ENCODE measurements at regions not wholly inside any gene's neighbourhood (a gene's known extent, or its start where the extent isn't known, plus 50 kb on each side); places are given as distances from the start of the nearest gene placed in this dataset.

DNA sequence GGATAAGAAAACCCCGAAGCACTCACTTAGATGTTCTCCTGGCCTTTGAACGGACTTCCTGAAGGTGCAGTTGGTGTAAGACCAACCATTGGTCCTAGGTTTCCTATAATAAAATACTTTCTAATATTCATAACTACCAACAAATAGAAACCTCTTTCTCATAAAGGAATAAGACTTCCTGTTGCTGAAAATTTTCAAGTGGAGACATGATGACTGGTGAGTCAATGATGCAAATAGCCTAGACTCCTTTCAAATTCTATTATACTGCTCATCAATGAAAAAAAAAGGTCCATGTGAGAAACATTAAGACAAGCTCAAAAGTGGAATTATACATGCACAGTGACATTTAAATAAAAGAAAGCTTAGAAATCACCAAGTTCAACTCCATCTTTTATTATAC, 862.8 kb downstream of the FAM181B start:
- no peaks in the 10 kb centered on the region for H3K27me3 ChIP-seq (ENCODE audit: insufficient read depth, poor library complexity, severe bottlenecking)
- no peak for TF ChIP-seq SPI1 (IDR thresholded peaks at IDR 0.05; ENCODE audit: borderline replicate concordance, low read depth)
- TF ChIP-seq, protein P1, sequence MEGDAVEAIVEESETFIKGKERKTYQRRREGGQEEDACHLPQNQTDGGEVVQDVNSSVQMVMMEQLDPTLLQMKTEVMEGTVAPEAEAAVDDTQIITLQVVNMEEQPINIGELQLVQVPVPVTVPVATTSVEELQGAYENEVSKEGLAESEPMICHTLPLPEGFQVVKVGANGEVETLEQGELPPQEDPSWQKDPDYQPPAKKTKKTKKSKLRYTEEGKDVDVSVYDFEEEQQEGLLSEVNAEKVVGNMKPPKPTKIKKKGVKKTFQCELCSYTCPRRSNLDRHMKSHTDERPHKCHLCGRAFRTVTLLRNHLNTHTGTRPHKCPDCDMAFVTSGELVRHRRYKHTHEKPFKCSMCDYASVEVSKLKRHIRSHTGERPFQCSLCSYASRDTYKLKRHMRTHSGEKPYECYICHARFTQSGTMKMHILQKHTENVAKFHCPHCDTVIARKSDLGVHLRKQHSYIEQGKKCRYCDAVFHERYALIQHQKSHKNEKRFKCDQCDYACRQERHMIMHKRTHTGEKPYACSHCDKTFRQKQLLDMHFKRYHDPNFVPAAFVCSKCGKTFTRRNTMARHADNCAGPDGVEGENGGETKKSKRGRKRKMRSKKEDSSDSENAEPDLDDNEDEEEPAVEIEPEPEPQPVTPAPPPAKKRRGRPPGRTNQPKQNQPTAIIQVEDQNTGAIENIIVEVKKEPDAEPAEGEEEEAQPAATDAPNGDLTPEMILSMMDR (IDR thresholded peaks at IDR 0.05; ENCODE audit: insufficient read depth, low read length), result no peak
- TF ChIP-seq, protein P2, sequence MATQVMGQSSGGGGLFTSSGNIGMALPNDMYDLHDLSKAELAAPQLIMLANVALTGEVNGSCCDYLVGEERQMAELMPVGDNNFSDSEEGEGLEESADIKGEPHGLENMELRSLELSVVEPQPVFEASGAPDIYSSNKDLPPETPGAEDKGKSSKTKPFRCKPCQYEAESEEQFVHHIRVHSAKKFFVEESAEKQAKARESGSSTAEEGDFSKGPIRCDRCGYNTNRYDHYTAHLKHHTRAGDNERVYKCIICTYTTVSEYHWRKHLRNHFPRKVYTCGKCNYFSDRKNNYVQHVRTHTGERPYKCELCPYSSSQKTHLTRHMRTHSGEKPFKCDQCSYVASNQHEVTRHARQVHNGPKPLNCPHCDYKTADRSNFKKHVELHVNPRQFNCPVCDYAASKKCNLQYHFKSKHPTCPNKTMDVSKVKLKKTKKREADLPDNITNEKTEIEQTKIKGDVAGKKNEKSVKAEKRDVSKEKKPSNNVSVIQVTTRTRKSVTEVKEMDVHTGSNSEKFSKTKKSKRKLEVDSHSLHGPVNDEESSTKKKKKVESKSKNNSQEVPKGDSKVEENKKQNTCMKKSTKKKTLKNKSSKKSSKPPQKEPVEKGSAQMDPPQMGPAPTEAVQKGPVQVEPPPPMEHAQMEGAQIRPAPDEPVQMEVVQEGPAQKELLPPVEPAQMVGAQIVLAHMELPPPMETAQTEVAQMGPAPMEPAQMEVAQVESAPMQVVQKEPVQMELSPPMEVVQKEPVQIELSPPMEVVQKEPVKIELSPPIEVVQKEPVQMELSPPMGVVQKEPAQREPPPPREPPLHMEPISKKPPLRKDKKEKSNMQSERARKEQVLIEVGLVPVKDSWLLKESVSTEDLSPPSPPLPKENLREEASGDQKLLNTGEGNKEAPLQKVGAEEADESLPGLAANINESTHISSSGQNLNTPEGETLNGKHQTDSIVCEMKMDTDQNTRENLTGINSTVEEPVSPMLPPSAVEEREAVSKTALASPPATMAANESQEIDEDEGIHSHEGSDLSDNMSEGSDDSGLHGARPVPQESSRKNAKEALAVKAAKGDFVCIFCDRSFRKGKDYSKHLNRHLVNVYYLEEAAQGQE (IDR thresholded peaks at IDR 0.05; ENCODE audit: insufficient replicate concordance, low read depth), result no peak
- TF ChIP-seq POLR2AphosphoS5 (IDR thresholded peaks at IDR 0.05; ENCODE audit: low read depth), result no peak
- TF ChIP-seq GABPA (IDR thresholded peaks at IDR 0.05; ENCODE audit: low read depth), result no peak
- no peak overlapping the region for H3K27ac ChIP-seq (replicated peaks)
- no peak overlapping the region for H3K4me3 ChIP-seq (replicated peaks; ENCODE audit: insufficient read depth, low read length)
- no peak for DNase-seq (ENCODE audit: low read depth in 1 of 2, low spot score in 1 of 2)

DNA sequence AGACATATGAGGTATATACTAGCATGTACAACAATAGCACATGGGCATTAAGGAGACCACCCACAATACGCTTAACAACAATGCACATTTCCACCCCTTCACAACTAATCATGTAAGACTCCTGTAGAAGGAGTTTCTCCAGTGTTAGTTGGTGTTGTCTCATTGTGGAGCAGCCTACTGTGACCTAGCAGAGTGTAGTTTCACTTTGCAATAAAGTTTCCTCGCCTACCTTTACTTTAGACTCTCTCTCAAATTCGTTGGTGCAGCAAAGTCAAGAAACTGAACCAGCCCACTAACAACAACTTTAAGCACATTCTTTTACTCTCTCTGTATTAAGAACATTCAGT, 863.6 kb downstream of the FAM181B start:
- Histone ChIP-seq H3K27ac (replicated peaks) (peak overlapping the region; percentile 35), H3K27me3 (ENCODE audit: insufficient read depth, poor library complexity, severe bottlenecking) (no peaks in the 10 kb centered on the region), H3K4me3 (replicated peaks; ENCODE audit: insufficient read depth, low read length) (no peak overlapping the region)
- TF ChIP-seq, protein P1 (IDR thresholded peaks at IDR 0.05; ENCODE audit: insufficient read depth, low read length), result no peak
- TF ChIP-seq, protein P2 (IDR thresholded peaks at IDR 0.05; ENCODE audit: insufficient replicate concordance, low read depth), result no peak
- TF ChIP-seq POLR2AphosphoS5 (IDR thresholded peaks at IDR 0.05; ENCODE audit: low read depth) (no peak), SPI1 (IDR thresholded peaks at IDR 0.05; ENCODE audit: borderline replicate concordance, low read depth) (no peak), GABPA (IDR thresholded peaks at IDR 0.05; ENCODE audit: low read depth) (no peak)
- no peak for DNase-seq (ENCODE audit: low read depth in 1 of 2, low spot score in 1 of 2)

DNA sequence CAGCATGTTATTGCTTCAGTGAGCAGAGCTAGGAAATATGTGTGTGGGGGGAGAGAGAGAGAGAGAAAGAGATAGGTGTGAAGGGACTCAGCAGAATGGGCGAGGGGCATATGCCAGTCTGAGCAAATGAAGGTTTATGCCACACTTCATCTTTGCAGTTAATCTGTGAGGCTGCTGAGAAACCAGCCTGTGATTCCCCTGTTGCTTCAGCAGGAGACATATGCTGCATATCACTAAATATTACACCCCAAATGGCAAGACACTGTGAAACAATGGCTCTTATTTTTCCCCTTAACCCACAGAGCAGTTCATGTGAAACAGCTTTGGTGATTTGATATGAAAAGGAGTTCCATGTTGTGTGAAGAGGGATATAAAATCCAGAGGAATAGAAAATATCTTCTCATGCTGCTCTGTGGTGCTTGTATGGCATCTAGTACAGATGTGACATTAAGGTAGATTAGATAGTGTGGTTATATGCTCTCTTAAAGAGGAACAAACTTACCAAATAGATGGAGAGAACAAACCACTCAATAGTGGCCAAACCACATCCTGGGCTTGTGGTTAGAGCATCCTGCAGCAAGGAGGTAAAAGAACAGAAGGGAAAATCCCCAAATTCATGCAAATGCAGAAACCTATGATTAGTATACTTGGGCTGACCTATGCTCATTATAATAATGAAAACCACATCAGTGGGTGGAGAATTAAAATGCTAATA, 864.2 kb downstream of the FAM181B start:
- TF ChIP-seq POLR2AphosphoS5 (IDR thresholded peaks at IDR 0.05; ENCODE audit: low read depth), result peak; percentile 89
- TF ChIP-seq, protein P1 (IDR thresholded peaks at IDR 0.05; ENCODE audit: insufficient read depth, low read length), result no peak
- H3K27me3 ChIP-seq (ENCODE audit: insufficient read depth, poor library complexity, severe bottlenecking), result no peaks in the 10 kb centered on the region
- peak overlapping the region; percentile 52 for H3K27ac ChIP-seq (replicated peaks)
- H3K4me3 ChIP-seq (replicated peaks; ENCODE audit: insufficient read depth, low read length), result no peak overlapping the region
- DNase-seq (ENCODE audit: low read depth in 1 of 2, low spot score in 1 of 2), result peak; percentile 38 to 93

DNA sequence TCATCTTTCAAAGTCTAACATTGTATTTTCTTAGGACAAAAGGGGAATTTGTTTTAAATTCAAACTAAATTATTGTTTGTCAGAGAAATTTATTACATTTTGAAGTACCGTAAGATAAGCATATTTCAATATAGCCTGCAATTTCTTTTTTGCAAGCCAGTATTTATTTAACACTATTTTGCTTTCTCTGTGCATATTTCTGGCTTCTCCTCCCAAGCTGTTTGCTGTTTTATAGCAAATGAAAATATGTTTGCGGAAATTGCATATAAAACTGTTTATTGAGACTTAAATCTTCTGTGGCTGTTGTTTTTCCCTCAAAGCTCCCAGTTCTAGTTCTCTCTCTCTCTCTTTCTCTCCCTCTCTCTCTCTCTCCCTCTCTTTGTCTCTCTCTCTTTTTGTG, 866.8 kb downstream of the FAM181B start:
- DNase-seq (ENCODE audit: low read depth in 1 of 2, low spot score in 1 of 2), result no peak
- Histone ChIP-seq H3K27me3 (ENCODE audit: insufficient read depth, poor library complexity, severe bottlenecking) (no peaks in the 10 kb centered on the region), H3K27ac (replicated peaks) (no peak overlapping the region), H3K4me3 (replicated peaks; ENCODE audit: insufficient read depth, low read length) (no peak overlapping the region)
- TF ChIP-seq GABPA (IDR thresholded peaks at IDR 0.05; ENCODE audit: low read depth), result no peak
- TF ChIP-seq SPI1 (IDR thresholded peaks at IDR 0.05; ENCODE audit: borderline replicate concordance, low read depth), result no peak
- TF ChIP-seq, protein P1 (IDR thresholded peaks at IDR 0.05; ENCODE audit: insufficient read depth, low read length), result no peak
- TF ChIP-seq, protein P2 (IDR thresholded peaks at IDR 0.05; ENCODE audit: insufficient replicate concordance, low read depth), result no peak
- no peak for TF ChIP-seq POLR2AphosphoS5 (IDR thresholded peaks at IDR 0.05; ENCODE audit: low read depth)

Measured in HL-60 (cell line).